ENCODE measurements at regions not wholly inside any gene's neighbourhood (a gene's known extent, or its start where the extent isn't known, plus 50 kb on each side); places are given as distances from the start of the nearest gene placed in this dataset.

GRCh38 chr20:60064554-60065196 lies 106.5 kb downstream of the CDH26 start:
- DNase-seq: no peak

- DNase-seq: no peak
These were observed 107.7 kb downstream of the CDH26 start for GRCh38 chr20:60065741-60066437.

GRCh38 chr20:60066438-60066823 lies 108.2 kb downstream of the CDH26 start:
- no peak for DNase-seq

GRCh38 chr20:60068509-60068908 lies 110.3 kb downstream of the CDH26 start:
- no peak for DNase-seq

- no peak for DNase-seq
These were observed 111.4 kb downstream of the CDH26 start for GRCh38 chr20:60069656-60070055.

- DNase-seq: no peak
These were observed 112.6 kb downstream of the CDH26 start for GRCh38 chr20:60070791-60071190.

- no peak for DNase-seq
These were observed 113.7 kb downstream of the CDH26 start for GRCh38 chr20:60071965-60072364.

- DNase-seq: no peak
These were observed 114.9 kb downstream of the CDH26 start for GRCh38 chr20:60073086-60073485.

- no peak for DNase-seq
These were observed 115.3 kb downstream of the CDH26 start for GRCh38 chr20:60073504-60073903.

GRCh38 chr20:60074276-60074675 lies 116.1 kb downstream of the CDH26 start:
- DNase-seq: no peak

GRCh38 chr20:60078351-60079250 lies 120.4 kb downstream of the CDH26 start:
- DNase-seq: no peak

GRCh38 chr20:60080401-60080800 lies 122.2 kb downstream of the CDH26 start:
- no peak for DNase-seq

- DNase-seq: no peak
These were observed 127.4 kb downstream of the CDH26 start for GRCh38 chr20:60085551-60086132.

- no peak for DNase-seq
These were observed 128.8 kb downstream of the CDH26 start for GRCh38 chr20:60086821-60087562.

- no peak for DNase-seq
These were observed 129.4 kb downstream of the CDH26 start for GRCh38 chr20:60087563-60088105.

GRCh38 chr20:60088236-60088635 lies 130.0 kb downstream of the CDH26 start:
- no peak for DNase-seq

- no peak for DNase-seq
These were observed 132.4 kb downstream of the CDH26 start for GRCh38 chr20:60090631-60091030.

- no peak for DNase-seq
These were observed 133.1 kb downstream of the CDH26 start for GRCh38 chr20:60091305-60091704.

GRCh38 chr20:60091861-60092260 lies 133.6 kb downstream of the CDH26 start:
- no peak for DNase-seq

GRCh38 chr20:60092729-60093128 lies 134.5 kb downstream of the CDH26 start:
- DNase-seq: no peak

GRCh38 chr20:60095456-60095855 lies 137.2 kb downstream of the CDH26 start:
- no peak for DNase-seq

GRCh38 chr20:60096166-60096565 lies 137.9 kb downstream of the CDH26 start:
- no peak for DNase-seq
